NCI-H1105 (cell line): ENCODE measurements at regions not wholly inside any gene's neighbourhood (a gene's known extent, or its start where the extent isn't known, plus 50 kb on each side); places are given as distances from the start of the nearest gene placed in this dataset.

ENCODE experiments used
- DNase-seq: peaks from one replicate; lab custom pipeline; 2025; lab: John Stamatoyannopoulos, UW

GRCh38 chr2:56102866-56103265 lies 80.9 kb upstream of the CCDC85A start:
- DNase-seq = no peak

- no peak for DNase-seq
Measured at GRCh38 chr2:56104962-56105361, 78.8 kb upstream of the CCDC85A start.

- no peak for DNase-seq
Measured at GRCh38 chr2:56107502-56108220, 76.1 kb upstream of the CCDC85A start.

GRCh38 chr2:56108806-56109205 lies 75.0 kb upstream of the CCDC85A start:
- DNase-seq = no peak

GRCh38 chr2:56109994-56110393 lies 73.8 kb upstream of the CCDC85A start:
- no peak for DNase-seq

- no peak for DNase-seq
Measured at GRCh38 chr2:56113382-56113975, 70.3 kb upstream of the CCDC85A start.

- no peak for DNase-seq
Measured at GRCh38 chr2:56117764-56118163, 66.0 kb upstream of the CCDC85A start.

- DNase-seq = no peak
Measured at GRCh38 chr2:56118474-56118873, 65.3 kb upstream of the CCDC85A start.

- DNase-seq = no peak
Measured at GRCh38 chr2:56121995-56122394, 61.8 kb upstream of the CCDC85A start.

GRCh38 chr2:56123538-56123937 lies 60.3 kb upstream of the CCDC85A start:
- no peak for DNase-seq

GRCh38 chr2:56127010-56127409 lies 56.8 kb upstream of the CCDC85A start:
- DNase-seq = no peak

GRCh38 chr2:56127463-56128152 lies 56.2 kb upstream of the CCDC85A start:
- peak; percentile 35 for DNase-seq

- DNase-seq = no peak
Measured at GRCh38 chr2:56128235-56128634, 55.6 kb upstream of the CCDC85A start.

GRCh38 chr2:56130463-56131070 lies 53.2 kb upstream of the CCDC85A start:
- DNase-seq = peak; percentile 14

GRCh38 chr2:56132138-56132537 lies 51.7 kb upstream of the CCDC85A start:
- peak; percentile 45 for DNase-seq

GRCh38 chr2:56133441-56133840 lies 50.3 kb upstream of the CCDC85A start:
- no peak for DNase-seq

- DNase-seq = no peak
Measured at GRCh38 chr2:56133931-56134629, 49.7 kb upstream of the CCDC85A start.
